NB4 (cell line): ENCODE measurements at regions not wholly inside any gene's neighbourhood (a gene's known extent, or its start where the extent isn't known, plus 50 kb on each side); places are given as distances from the start of the nearest gene placed in this dataset.

Experiments used
- DNase-seq: peaks from one replicate; pipeline ENCODE4 v3.0.0; 2010; ENCODE audit warnings: low read depth
- H3K4me3 ChIP-seq: one replicate; pipeline ENCODE4 v1.5.1; 2011; ENCODE audit warnings: mild to moderate bottlenecking, low read depth, low read length, moderate library complexity
- CTCF ChIP-seq: IDR thresholded peaks from one replicate; pipeline ENCODE4 v1.5.1; 2012; ENCODE audit warnings: low read depth, low read length
- MAX ChIP-seq: IDR thresholded peaks from 2 replicates; pipeline ENCODE4 v1.6.1; 2011; ENCODE audit warnings: low read depth, low read length
- MYC ChIP-seq: IDR thresholded peaks from 2 replicates; pipeline ENCODE4 v1.6.1; 2011; ENCODE audit warnings: low read depth, low read length
- POLR2A ChIP-seq: IDR thresholded peaks from 2 replicates; pipeline ENCODE4 v1.6.1; 2011; ENCODE audit warnings: mild to moderate bottlenecking; ENCODE audit not compliant: insufficient read length; ENCODE audit errors: extremely low read depth

GRCh38 chr10:10630281-10630680 is 387.4 kb upstream of the CELF2 start:
- no peak for DNase-seq
- no peak overlapping the region for H3K4me3 ChIP-seq
- TF ChIP-seq CTCF (no peak), MYC (no peak), POLR2A (no peak), MAX (no peak)

- no peak overlapping the region for H3K4me3 ChIP-seq
- DNase-seq = no peak
- TF ChIP-seq MAX = no peak
- no peak for TF ChIP-seq CTCF
- no peak for TF ChIP-seq POLR2A
- TF ChIP-seq MYC = no peak
These were observed 386.9 kb upstream of the CELF2 start for GRCh38 chr10:10630782-10631181.

DNA sequence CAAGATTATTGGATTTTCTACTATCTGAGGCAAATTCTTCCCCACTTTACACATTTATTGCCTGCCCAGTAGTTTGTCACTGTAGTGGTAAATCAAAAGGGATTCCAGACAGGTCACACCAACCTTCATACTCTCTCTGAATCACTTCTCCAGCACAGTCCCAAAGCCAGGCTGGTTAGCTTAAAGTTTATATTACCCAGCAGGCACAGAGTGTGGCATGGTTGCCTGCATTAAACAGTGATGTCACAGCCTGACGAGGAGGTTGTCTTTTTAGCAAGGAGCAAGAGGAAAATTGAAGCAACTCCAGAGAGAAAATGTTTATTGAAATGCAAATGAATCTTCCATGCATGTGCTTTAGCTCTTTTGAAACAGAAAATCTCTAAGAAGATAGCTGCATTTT is 375.5 kb upstream of the CELF2 start:
- no peak for DNase-seq
- TF ChIP-seq POLR2A (no peak), CTCF (no peak), MAX (no peak), MYC (no peak)
- H3K4me3 ChIP-seq = no peak overlapping the region

GRCh38 chr10:10642751-10643150 is 374.9 kb upstream of the CELF2 start:
- DNase-seq = no peak
- TF ChIP-seq CTCF (no peak), POLR2A (no peak), MAX (no peak), MYC (no peak)
- H3K4me3 ChIP-seq = no peak overlapping the region

- H3K4me3 ChIP-seq = no peak overlapping the region
- TF ChIP-seq MAX = no peak
- TF ChIP-seq MYC = no peak
- no peak for TF ChIP-seq POLR2A
- TF ChIP-seq CTCF = no peak
- DNase-seq = no peak
These were observed 373.5 kb upstream of the CELF2 start for GRCh38 chr10:10644008-10644646.
